Suppressor macrophage treated with lipopolysaccharide for 1 hour (primary cell): ENCODE measurements at regions not wholly inside any gene's neighbourhood (a gene's known extent, or its start where the extent isn't known, plus 50 kb on each side); places are given as distances from the start of the nearest gene placed in this dataset.
"Not testable (repeated sequence)": the region's sequence is repeated elsewhere in the genome, so short reads cannot be mapped to it uniquely, and the experiment has no call there.

Source experiments
- DNase-seq, 3 donors: peaks; one replicate each; pipeline ENCODE4 v3.0.0-alpha.2; 2020 to 2022

DNA sequence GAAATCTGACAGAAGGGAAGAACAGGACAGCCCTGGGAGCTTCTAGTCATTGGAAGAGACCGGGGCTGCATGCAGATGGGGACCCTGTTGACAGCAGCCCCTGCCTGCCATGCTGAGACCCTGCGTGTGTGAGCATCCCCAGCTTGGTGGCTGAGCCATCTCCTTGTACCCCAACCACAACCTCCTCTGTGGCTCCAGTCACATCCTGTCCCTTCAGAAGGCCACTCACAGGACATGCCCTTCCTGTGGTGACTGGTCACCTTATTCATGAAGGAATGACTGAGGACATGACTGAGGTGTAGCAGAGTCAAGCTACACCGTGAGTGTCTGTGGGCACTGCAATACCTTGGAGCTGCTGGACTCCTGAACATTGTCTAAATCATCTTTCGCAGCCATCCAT lies 141.8 kb upstream of the ERRFI1 start:
- DNase-seq = no peak

DNA sequence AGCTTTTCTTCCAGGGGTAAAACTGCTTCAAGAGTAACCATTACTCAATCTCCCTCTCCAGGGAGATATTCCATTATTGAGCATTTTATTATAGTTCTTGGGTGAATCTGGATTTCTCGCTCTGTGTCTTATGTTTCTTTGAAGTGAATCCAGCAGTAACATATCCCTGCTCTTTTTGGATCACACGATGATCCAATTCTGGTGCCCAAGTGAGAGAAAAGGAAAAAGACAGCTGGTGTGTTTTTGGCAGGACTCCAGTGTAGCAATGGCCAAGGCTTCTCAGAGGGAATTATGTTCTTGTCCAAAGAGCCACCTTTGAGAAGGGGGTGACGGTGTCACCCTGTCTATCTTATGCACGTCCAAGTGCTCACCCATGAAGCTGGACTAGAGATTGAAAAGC lies 140.3 kb upstream of the ERRFI1 start:
- DNase-seq = no peak

DNA sequence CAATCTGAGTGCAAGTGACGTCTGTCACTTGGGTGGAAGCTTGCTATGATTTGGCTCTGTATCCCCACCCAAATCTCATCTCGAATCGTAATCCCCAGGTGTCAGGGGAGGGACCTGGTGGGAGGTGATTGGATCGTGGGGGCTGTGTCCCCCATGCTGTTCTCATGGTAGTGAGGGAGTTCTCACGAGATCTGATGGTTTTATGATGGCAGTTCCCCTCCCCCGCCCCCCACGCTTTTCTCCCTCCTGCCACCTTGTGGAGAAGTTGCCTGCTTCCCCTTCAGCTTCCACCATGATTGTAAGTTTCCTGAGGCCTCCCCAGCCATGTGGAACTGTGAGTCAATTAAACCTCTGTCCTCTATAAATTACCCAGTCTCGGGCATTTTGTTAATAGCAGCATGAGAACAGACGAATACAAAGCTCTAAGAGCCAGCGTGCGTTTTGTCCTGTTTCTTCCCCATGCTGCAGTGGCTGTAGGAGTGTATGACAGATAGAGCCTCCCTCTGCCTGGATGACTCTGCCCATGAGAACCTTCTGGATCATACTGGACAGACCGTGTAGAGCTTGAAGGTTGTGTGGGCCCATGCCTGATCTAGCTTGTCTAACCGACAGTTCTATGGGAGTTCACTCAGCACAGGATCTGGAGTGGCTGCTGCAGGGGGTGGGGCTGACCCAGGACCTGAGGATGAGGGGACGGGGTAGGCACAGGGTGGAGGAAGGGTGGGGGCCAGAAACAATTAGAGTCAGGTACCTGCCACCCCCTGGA lies 139.7 kb upstream of the ERRFI1 start:
- DNase-seq = no peak

GRCh38 chr1:8164670-8165069 lies 138.6 kb upstream of the ERRFI1 start:
- DNase-seq = no peak

DNA sequence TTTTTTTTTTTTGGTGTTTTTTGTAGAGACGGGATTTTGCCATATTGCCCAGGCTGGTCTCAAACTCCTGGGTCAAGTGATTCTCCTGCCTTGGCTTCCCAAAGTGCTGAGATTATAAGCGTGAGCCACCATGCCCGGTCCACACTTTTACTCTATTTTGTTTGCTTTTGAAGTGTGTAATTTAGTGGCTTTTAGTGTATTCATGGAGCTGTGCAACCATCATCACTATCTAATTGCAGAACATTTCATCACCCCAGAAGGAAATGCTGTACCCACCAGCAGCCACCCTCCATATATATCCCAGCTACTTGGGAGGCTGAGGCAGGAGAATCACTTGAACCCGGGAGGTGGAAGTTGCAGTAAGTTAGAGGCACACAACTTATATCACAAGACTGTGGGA lies 136.9 kb upstream of the ERRFI1 start:
- DNase-seq = no peak

DNA sequence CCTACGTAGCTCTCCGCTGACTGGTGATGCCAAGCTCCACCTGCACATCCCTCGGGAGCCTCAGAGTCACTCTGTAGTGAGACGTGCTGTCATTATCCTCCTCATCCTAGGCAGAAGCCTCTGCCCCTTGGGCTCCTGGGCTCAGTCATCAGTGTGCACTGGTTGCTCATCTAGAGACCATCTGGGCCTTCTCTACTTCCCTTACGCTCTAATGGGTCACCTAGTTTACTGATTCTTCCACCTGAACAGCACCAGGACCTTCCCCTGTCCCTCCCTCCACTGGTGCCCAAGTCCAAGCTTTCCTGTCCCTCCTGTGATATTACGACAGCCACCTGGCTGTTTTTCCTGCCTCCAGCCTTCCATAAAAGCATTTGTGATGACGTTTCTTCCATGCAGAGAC lies 136.1 kb upstream of the ERRFI1 start:
- DNase-seq = no peak

- DNase-seq = no peak
These were observed 135.5 kb upstream of the ERRFI1 start for GRCh38 chr1:8161546-8162105.

- DNase-seq = no peak
These were observed 133.4 kb upstream of the ERRFI1 start for GRCh38 chr1:8159470-8160024.

DNA sequence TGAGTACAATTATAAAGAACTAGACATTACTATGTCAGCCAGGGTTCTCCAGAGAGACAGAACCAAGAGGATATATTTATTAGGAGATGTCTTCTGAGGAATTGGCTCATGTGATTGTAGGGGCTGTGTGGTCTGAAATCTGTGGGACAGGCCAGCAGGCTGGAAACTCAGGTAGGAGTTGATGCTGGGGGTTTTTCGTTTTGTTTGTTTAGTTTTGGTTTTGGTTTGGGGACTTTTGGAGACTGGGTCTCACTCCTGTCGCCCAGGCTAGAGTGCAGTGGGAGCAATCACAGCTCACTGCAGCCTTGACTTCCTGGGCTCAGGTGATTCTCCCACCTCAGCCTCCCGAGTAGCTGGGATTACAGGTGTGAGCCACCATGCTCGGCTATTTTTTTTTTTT lies 132.9 kb upstream of the ERRFI1 start:
- DNase-seq = no peak

GRCh38 chr1:8157765-8158164 lies 131.7 kb upstream of the ERRFI1 start:
- DNase-seq = no peak

- no peak for DNase-seq
These were observed 129.5 kb upstream of the ERRFI1 start for GRCh38 chr1:8155528-8156186.

DNA sequence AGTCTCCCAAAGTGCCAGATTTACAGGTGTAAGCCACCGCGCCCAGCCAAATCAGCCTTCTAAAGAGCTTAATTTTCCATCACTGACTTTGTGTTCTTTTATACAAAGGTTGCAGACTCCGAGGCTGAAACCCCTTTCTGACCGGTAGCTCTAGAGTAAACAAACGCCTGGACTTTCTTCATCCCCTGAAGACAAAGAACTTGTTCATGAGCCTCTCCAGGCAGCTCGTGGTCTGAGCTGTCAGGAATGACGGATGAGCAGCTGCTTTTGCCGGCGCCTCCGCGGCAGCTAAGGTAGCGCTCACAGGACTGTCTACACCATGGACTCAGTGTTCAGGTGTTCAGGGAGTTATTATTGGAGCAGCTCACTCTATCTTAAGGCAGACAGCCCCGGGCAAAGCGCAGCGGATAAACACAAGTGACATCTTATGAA lies 128.5 kb upstream of the ERRFI1 start:
- no peak for DNase-seq

- DNase-seq = no peak
These were observed 127.9 kb upstream of the ERRFI1 start for GRCh38 chr1:8153961-8154360.

DNA sequence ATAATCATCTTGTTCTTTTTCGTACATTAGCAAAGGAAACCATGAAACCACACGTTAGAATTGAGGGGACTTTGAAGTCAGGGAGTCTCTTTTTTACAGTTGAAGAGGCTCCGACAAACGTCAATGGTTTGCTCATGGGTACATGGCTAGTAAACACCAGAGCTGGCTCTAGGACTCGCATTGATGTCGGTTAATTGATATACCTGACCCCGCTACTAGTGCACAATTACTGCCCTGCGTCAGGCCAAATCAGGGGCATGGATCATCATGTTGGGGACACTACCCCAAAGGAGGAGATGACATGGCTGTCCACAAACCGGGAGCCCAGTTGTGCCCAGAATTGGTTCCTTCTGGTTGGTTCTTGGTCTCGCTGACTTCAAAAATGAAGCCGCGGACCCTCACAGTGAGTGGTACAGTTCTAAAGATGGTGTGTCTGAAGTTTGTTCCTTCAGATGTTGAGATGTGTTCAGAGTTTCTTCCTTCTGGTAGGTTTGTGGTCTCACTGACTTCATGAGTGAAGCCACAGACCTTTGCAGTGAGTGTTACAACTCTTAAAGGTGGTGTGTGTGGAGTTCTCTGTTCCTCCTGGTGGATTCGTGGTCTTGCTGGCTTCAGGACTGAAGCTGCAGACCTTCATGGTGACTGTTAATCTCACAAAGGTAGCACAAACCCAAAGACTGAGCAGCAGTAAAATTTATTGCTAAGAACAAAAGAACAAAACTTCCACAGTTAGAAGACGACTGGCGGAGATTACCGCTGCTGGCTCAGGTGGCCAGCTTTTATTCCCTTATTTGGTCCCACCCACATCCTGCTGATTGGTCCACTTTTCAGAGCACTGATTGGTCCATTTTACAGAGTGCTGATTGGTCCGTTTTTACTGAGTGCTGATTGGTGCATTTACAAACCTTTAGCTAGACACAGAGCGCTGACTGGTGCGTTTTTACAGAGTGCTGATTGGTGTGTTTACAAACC lies 126.9 kb upstream of the ERRFI1 start:
- DNase-seq = no peak

DNA sequence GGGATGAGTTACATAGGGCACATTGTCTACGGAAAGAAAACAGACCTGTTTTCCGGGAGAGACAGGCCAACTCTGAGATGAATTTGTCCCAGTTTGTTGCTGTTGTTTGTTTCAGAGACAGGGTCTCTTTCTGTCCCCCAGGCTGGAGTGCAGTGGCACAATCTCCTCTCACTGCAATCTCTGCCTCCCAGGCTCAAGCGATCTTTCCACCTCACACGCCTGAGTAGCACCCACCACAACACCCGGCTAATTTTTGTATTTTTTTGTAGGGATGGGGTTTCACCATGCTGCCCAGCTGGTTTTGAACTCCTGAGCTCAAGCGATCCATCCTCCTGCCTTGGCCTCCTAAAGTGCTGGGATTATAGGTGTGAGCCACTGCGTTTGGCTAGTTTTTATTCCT lies 125.5 kb upstream of the ERRFI1 start:
- no peak for DNase-seq

DNA sequence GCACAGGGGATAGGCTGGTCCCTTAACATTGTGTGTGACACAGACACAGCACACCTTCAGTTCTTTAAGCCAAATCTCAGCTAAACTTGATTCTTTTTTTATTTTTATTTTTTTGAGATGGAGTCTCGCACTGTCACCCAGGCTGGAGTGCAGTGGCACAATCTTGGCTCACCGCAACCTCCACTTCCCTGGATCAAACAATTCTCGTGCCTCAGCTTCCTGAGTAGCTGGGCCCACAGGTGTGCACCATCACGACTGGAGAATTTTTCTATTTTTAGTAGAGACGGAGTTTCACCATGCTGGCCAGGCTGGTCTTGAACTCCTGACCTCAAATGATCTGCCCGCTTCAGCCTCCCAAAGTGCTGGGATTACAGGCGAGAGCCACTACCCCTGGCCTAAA lies 123.6 kb upstream of the ERRFI1 start:
- not testable (repeated sequence) for DNase-seq

- DNase-seq = no peak
These were observed 121.8 kb upstream of the ERRFI1 start for GRCh38 chr1:8147956-8148355.

GRCh38 chr1:8146257-8146855 lies 120.2 kb upstream of the ERRFI1 start:
- no peak for DNase-seq

DNA sequence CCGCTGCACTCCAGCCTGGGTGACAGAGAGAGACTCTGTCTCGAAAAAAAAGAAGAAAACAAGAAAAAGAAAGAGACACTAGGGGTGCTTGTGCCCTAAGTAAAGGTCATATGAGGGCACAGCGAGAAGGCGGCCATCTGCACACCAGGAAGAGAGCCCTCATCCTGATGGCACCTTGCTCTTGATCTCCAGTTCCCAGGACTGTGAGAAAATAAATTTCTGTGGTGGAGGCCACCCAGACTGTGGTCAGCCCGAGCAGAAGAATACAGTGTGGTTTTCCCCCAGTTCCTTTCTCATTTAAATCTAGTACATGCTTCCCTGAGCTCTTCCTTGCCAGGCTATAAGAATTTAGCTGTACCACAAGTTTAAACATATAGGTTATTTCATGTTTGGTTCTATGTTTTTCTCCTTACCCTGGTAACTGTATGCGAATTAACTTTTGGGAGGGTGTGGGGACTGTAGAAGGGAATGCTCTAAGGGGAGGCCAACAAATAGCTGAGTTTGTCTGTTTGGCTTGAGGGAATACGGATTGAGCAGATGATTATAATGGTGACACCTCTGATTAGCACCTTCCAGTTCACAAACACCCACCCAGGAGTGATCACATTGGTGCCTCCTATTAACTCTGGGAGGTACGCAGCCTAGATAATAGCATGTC lies 119.6 kb upstream of the ERRFI1 start:
- DNase-seq = no peak

DNA sequence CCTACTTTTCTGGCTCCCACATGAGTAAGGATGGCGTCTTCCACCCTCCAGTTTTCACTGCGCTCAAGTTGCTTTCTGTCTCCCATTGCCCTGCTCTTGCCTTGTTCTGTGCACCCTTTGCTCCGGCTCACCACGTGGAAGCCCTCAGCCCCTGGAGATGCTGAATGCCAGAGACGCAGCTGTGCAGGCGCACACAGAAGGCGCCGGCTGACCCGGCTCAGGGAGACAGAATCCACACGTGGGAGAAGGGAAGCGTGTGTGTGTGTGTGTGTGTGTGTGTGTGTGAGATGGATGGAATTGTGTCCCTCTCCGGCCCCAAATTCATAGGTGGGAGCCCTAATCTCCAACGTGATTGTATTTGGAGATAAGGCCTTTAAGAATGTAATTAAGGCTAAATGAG lies 118.2 kb upstream of the ERRFI1 start:
- DNase-seq = no peak

- DNase-seq = no peak
These were observed 117.0 kb upstream of the ERRFI1 start for GRCh38 chr1:8142955-8143629.
